Activated CD4-positive, alpha-beta T cell treated with anti-CD3 and anti-CD28 coated beads, Interleukin-2, Interleukin-6, amounts not matched to agents 100 ng/mL and 50 ng/mL, durations not matched to agents 16 hours and 8 hours (primary cell): ENCODE measurements at regions not wholly inside any gene's neighbourhood (a gene's known extent, or its start where the extent isn't known, plus 50 kb on each side); places are given as distances from the start of the nearest gene placed in this dataset.

Experiments used
- DNase-seq: peaks from one replicate; pipeline ENCODE4 v3.0.0-alpha.2; 2020

GRCh38 chr4:18291256-18291655, 269.7 kb upstream of the LCORL start:
- no peak for DNase-seq

GRCh38 chr4:18285357-18285756, 263.8 kb upstream of the LCORL start:
- no peak for DNase-seq

GRCh38 chr4:18278244-18278643, 256.7 kb upstream of the LCORL start:
- DNase-seq = no peak

- no peak for DNase-seq
These were observed 241.3 kb upstream of the LCORL start for GRCh38 chr4:18262832-18263231.

- no peak for DNase-seq
These were observed 230.5 kb upstream of the LCORL start for GRCh38 chr4:18252052-18252451.

- DNase-seq = no peak
These were observed 229.0 kb upstream of the LCORL start for GRCh38 chr4:18250564-18250963.

GRCh38 chr4:18248611-18249010, 227.1 kb upstream of the LCORL start:
- DNase-seq = no peak

GRCh38 chr4:18247189-18247588, 225.6 kb upstream of the LCORL start:
- no peak for DNase-seq

GRCh38 chr4:18242919-18243693, 221.6 kb upstream of the LCORL start:
- no peak for DNase-seq

GRCh38 chr4:18241727-18242126, 220.2 kb upstream of the LCORL start:
- DNase-seq = no peak

- DNase-seq = no peak
These were observed 212.6 kb upstream of the LCORL start for GRCh38 chr4:18234108-18234507.

- no peak for DNase-seq
These were observed 210.2 kb upstream of the LCORL start for GRCh38 chr4:18231726-18232125.

GRCh38 chr4:18227880-18228279, 206.3 kb upstream of the LCORL start:
- DNase-seq = no peak

GRCh38 chr4:18214411-18215055, 193.0 kb upstream of the LCORL start:
- no peak for DNase-seq

GRCh38 chr4:18213576-18214198, 192.1 kb upstream of the LCORL start:
- no peak for DNase-seq

GRCh38 chr4:18209448-18209847, 187.9 kb upstream of the LCORL start:
- no peak for DNase-seq

GRCh38 chr4:18203966-18204365, 182.4 kb upstream of the LCORL start:
- no peak for DNase-seq

GRCh38 chr4:18202486-18202885, 180.9 kb upstream of the LCORL start:
- no peak for DNase-seq

GRCh38 chr4:18201885-18202284, 180.3 kb upstream of the LCORL start:
- DNase-seq = no peak

GRCh38 chr4:18198653-18199052, 177.1 kb upstream of the LCORL start:
- no peak for DNase-seq

GRCh38 chr4:18197467-18197866, 175.9 kb upstream of the LCORL start:
- no peak for DNase-seq

GRCh38 chr4:18194278-18194677, 172.7 kb upstream of the LCORL start:
- no peak for DNase-seq

GRCh38 chr4:18192901-18193300, 171.3 kb upstream of the LCORL start:
- no peak for DNase-seq

- no peak for DNase-seq
These were observed 163.9 kb upstream of the LCORL start for GRCh38 chr4:18185491-18185890.
